ENCODE measurements at regions not wholly inside any gene's neighbourhood (a gene's known extent, or its start where the extent isn't known, plus 50 kb on each side); places are given as distances from the start of the nearest gene placed in this dataset.

- H3K27me3 ChIP-seq (ENCODE audit: control insufficient read depth, insufficient read depth, low read length): no peaks in the 10 kb centered on the region
- no peak for TF ChIP-seq CTCF (IDR thresholded peaks at IDR 0.05; ENCODE audit: insufficient read depth, low read depth, low read length)
- CTCF ChIA-PET: no interaction called here
- no peak overlapping the region for H3K4me3 ChIP-seq (ENCODE audit: low read depth, low read length)
- POLR2A ChIA-PET: no interaction called here
- DNase-seq (ENCODE audit: low read depth): no peak
- H3K36me3 ChIP-seq (ENCODE audit: control insufficient read depth, insufficient read depth, low read length): no peaks in the 10 kb centered on the region
Measured at GRCh38 chr18:53797998-53798495, 426.4 kb downstream of the MBD2 start.

- ChIA-PET CTCF (no interaction called here), POLR2A (no interaction called here)
- TF ChIP-seq CTCF (IDR thresholded peaks at IDR 0.05; ENCODE audit: insufficient read depth, low read depth, low read length): no peak
- Histone ChIP-seq H3K27me3 (ENCODE audit: control insufficient read depth, insufficient read depth, low read length) (no peaks in the 10 kb centered on the region), H3K4me3 (ENCODE audit: low read depth, low read length) (no peak overlapping the region), H3K36me3 (ENCODE audit: control insufficient read depth, insufficient read depth, low read length) (no peaks in the 10 kb centered on the region)
- peak; percentile 81 for DNase-seq (ENCODE audit: low read depth)
Measured at GRCh38 chr18:53796040-53796729, 428.3 kb downstream of the MBD2 start.

- CTCF ChIA-PET: no interaction called here
- POLR2A ChIA-PET: no interaction called here
- H3K27me3 ChIP-seq (ENCODE audit: control insufficient read depth, insufficient read depth, low read length): no peaks in the 10 kb centered on the region
- H3K4me3 ChIP-seq (ENCODE audit: low read depth, low read length): no peak overlapping the region
- H3K36me3 ChIP-seq (ENCODE audit: control insufficient read depth, insufficient read depth, low read length): no peaks in the 10 kb centered on the region
- DNase-seq (ENCODE audit: low read depth): no peak
- TF ChIP-seq CTCF (IDR thresholded peaks at IDR 0.05; ENCODE audit: insufficient read depth, low read depth, low read length): no peak
Measured at GRCh38 chr18:53795610-53796009, 428.9 kb downstream of the MBD2 start.

- H3K4me3 ChIP-seq (ENCODE audit: low read depth, low read length): no peak overlapping the region
- no peaks in the 10 kb centered on the region for H3K36me3 ChIP-seq (ENCODE audit: control insufficient read depth, insufficient read depth, low read length)
- no peaks in the 10 kb centered on the region for H3K27me3 ChIP-seq (ENCODE audit: control insufficient read depth, insufficient read depth, low read length)
- CTCF ChIA-PET: no interaction called here
- TF ChIP-seq CTCF (IDR thresholded peaks at IDR 0.05; ENCODE audit: insufficient read depth, low read depth, low read length): no peak
- POLR2A ChIA-PET: no interaction called here
- no peak for DNase-seq (ENCODE audit: low read depth)
Measured at GRCh38 chr18:53795061-53795460, 429.4 kb downstream of the MBD2 start.

- H3K27me3 ChIP-seq (ENCODE audit: control insufficient read depth, insufficient read depth, low read length): no peaks in the 10 kb centered on the region
Measured at GRCh38 chr18:53792762-53793161, 431.7 kb downstream of the MBD2 start.

More at GRCh38 chr18:53792762-53793161, 431.7 kb downstream of the MBD2 start:
- Histone ChIP-seq H3K36me3 (ENCODE audit: control insufficient read depth, insufficient read depth, low read length) (no peaks in the 10 kb centered on the region), H3K4me3 (ENCODE audit: low read depth, low read length) (no peak overlapping the region)
- TF ChIP-seq CTCF (IDR thresholded peaks at IDR 0.05; ENCODE audit: insufficient read depth, low read depth, low read length): no peak
- POLR2A ChIA-PET: no interaction called here
- CTCF ChIA-PET: no interaction called here
- DNase-seq (ENCODE audit: low read depth): no peak

Measured in BJ (cell line).